SK-MEL-5 (cell line): ENCODE measurements at regions not wholly inside any gene's neighbourhood (a gene's known extent, or its start where the extent isn't known, plus 50 kb on each side); places are given as distances from the start of the nearest gene placed in this dataset.
"Not testable (repeated sequence)": the region's sequence is repeated elsewhere in the genome, so short reads cannot be mapped to it uniquely, and the experiment has no call there.

ENCODE experiments used
- DNase-seq: peaks from one replicate; pipeline ENCODE4 v3.0.0-alpha.2; 2016; ENCODE audit warnings: low read depth, low spot score
- in situ Hi-C: cut with HindIII; loops from 2 replicates; pipeline ENCODE4 v1.10.0; 2016; ENCODE audit warnings: low sequenced_read_pairs, high pct_unique_total_duplicates, low pct_unique_long_range_greater_than_20kb

- no peak for DNase-seq
- in situ Hi-C loops: no loop called here
Observed at GRCh38 chr3:118772036-118772435, 262.6 kb downstream of the IGSF11 start.

DNA sequence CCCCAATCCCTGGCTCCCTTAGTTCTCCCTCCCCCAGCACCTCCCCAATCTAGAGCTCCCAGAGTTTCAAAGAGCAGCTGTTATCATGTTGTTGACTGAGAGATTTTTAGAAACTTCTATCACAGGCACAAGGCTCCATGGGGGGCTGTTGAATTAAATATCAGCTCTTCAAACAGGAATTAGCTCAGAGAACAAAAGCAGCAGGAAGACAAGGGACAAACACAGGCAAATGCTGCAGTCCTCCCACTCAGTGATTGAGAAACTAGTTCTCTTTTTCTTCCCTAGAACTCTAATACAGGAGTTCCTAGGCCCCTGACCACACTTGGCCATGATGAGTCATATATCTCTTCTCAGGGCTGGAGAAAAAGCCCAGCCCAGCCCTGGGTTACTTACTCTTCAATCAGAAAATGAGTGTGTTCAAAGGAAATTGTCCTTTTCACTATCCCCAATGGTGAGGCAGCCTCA is 262.1 kb downstream of the IGSF11 start:
- in situ Hi-C loops: no loop called here
- DNase-seq: no peak

DNA sequence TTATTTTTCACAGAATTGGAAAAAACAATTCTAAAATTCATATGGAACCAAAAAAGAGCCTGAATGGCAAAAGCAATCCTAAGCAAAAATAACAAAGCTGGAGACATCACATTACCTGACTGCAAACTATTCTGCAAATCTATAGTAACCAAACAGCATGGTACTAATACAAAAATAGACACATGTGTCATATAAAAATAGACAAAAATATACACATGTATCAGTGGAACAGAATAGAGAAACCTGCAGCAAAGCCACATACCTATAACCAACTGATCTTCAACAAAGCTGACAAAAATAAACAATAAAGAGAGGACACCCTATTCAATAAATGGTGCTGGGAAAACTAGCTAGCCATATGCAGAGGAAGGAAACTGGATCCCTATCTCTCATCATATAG is 259.6 kb downstream of the IGSF11 start:
- in situ Hi-C loops: no loop called here
- DNase-seq: no peak

GRCh38 chr3:118778201-118778600 is 256.4 kb downstream of the IGSF11 start:
- no peak for DNase-seq
- in situ Hi-C loops: no loop called here

- in situ Hi-C loops: no loop called here
Observed at GRCh38 chr3:118781232-118781631, 253.4 kb downstream of the IGSF11 start.

DNA sequence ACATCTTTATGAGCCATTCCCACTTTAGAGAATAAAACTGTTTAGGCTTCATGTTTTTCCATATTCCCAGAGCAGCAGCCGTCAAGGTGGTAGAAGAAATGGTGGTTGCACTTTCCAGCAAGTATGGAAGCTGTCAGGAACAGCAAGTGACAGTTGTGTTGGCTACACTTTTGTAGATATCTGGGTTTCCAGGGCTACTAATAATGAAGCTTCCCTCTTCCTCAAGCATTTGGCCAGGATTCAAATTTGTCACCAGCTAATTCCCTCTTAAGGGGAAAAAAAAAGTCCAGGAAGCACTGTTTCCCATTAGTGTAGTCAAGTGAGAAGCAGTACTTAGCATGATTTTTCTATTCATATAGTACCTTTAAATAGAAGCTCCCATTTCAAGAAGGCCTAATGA is 252.8 kb downstream of the IGSF11 start:
- in situ Hi-C loops: no loop called here
- no peak for DNase-seq

More at GRCh38 chr3:118781232-118781631, 253.4 kb downstream of the IGSF11 start:
- DNase-seq: no peak

- in situ Hi-C loops: no loop called here
- DNase-seq: no peak
Observed at GRCh38 chr3:118782755-118783202, 251.9 kb downstream of the IGSF11 start.

GRCh38 chr3:118785415-118785814 is 249.2 kb downstream of the IGSF11 start:
- in situ Hi-C loops: no loop called here
- no peak for DNase-seq

GRCh38 chr3:118791246-118791645 is 243.4 kb downstream of the IGSF11 start:
- in situ Hi-C loops: no loop called here
- DNase-seq: no peak

- DNase-seq: no peak
- in situ Hi-C loops: no loop called here
Observed at GRCh38 chr3:118792191-118792590, 242.5 kb downstream of the IGSF11 start.

DNA sequence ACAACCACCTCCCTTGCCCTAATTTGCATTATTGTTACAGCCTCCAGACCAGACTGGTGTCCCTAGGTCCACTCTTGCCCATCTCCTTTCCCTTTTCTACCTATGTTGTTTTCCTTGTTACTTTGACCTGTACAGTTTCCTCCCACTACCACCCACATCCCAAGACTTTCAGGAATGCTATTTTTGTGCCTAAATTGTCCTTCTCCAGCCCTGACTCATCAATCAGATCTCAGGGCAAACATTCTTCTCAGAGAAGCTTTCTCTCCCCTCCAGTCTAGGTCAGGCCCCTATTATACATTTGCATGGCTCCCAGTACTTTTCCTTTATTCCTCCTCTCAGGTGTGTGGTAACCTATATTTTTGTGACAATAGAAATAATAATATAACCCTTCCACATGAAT is 241.5 kb downstream of the IGSF11 start:
- no peak for DNase-seq
- in situ Hi-C loops: no loop called here

DNA sequence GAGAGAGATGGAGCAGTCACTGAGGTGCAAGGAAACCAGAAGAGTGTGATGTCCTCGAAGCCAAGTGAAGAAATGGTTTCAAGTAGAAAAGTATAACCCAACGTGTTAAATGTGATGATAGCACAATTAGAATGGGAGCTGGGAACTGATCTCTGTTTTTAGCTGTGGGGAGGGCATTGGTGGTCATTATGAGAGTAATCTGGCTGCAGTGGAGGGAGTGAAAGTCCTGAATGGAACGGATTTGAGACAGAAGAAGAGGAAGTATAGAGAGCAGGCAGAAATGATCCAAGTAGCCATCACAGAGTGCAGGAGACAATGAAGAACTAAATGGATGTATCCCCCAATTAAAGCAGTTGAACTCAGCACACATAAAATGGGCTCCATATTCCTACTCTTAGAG is 235.3 kb downstream of the IGSF11 start:
- in situ Hi-C loops: no loop called here
- no peak for DNase-seq

GRCh38 chr3:118801899-118802298 is 232.7 kb downstream of the IGSF11 start:
- in situ Hi-C loops: no loop called here
- DNase-seq: no peak

DNA sequence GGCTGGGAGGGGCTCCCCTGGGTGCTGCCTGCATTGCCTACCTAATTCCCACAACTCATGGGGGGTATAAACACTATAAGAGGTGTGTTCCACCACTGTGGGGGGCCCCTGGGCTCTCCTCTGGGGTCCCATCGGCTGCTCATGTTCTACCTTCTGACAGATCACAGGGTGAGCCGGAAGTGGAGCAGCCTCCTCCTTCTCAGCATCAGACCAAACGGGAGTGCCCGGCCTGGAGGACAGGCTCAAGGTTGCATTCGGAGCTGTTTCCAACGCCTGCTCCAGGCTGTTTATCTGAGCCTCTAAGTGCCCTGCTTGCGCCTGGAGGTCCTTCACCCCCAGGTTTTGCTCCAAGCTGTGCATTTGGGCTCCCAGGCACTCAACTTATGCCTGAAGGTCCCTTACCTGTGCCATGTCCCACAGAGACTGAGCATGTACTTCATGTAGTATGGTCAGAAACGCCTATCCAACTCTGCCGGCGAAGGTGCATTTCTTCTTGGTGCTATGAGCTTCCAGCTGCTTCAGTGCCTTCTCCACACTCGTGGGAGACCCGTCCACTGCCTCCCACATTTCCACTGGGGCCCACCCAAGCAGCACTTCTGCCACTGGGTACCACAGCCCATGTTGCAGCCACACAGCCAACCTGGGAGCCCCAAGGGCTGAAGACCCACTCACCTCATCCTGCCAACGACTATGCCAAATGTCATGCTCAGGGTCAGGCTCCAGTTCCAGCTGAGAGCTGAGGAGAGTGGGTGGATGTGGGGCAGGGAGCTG is 232.1 kb downstream of the IGSF11 start:
- no peak for DNase-seq
- in situ Hi-C loops: no loop called here

- no peak for DNase-seq
- in situ Hi-C loops: no loop called here
Observed at GRCh38 chr3:118803096-118803476, 231.6 kb downstream of the IGSF11 start.

GRCh38 chr3:118805007-118805406 is 229.6 kb downstream of the IGSF11 start:
- in situ Hi-C loops: no loop called here
- DNase-seq: no peak

DNA sequence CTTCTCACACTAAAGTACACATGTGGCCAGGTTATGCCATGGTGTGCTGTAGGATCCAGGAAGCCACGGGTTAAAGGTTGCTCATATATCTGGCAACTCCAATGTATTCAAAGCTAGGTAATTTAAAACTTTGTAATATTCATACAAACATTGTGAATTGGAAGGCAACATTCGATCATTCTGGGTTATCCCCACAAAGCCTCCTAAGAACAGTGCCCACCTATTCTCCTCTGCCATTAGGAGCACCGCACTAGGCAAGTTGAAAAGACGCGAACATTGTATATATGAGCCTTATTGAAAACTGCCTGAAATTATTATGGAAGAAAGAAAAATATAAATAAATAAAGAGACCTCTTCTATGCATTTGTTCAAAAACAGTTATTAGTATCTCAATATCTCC is 228.2 kb downstream of the IGSF11 start:
- DNase-seq: no peak
- in situ Hi-C loops: no loop called here

GRCh38 chr3:118807349-118807748 is 227.3 kb downstream of the IGSF11 start:
- in situ Hi-C loops, DNase-seq: not testable (repeated sequence)

DNA sequence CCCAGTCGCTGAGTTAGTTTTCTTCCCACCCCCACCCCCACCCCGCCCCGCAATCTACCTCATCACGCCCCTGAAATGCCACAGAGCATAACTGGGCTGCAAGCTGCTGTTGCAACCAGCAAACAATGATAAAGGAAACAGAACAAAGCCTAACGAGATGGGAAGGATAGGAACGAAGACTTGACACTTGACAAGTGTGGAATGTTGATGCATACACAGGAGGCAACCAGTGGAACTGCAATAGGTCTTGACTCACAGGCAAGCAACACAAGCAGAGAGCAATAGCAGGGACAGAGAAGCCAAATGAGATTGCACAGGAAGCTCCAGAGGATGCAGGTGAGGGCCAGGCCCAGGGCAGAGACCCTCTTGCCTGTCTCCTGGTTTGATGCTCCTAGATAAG is 225.9 kb downstream of the IGSF11 start:
- in situ Hi-C loops: no loop called here
- no peak for DNase-seq
